ENCODE measurements at regions not wholly inside any gene's neighbourhood (a gene's known extent, or its start where the extent isn't known, plus 50 kb on each side); places are given as distances from the start of the nearest gene placed in this dataset.

DNA sequence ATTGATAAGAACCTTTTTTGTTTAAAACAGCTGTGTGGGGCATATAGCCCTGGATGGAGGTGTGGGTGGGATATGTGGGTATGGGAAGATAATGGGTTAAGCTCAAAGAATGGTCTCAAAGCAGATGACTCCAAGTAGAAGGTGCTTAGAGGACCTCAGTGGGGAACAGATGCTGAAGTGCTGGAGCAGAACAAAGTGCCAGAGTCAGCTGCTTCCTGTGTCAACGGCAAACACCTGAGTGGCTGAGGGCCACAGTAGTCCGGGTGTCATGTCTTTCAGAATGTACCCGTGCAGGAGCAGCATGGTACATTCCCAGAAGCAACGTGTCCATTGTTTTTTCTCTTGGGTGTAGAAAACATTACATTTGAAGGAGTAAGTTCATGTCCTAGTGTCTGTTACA is 210.6 kb downstream of the CCNG2 start:
- H3K27me3 ChIP-seq = no peaks in the 10 kb centered on the region
- H3K36me3 ChIP-seq = no peaks in the 10 kb centered on the region
- H3K9me3 ChIP-seq = no peaks in the 10 kb centered on the region
- H3K4me1 ChIP-seq = no peaks in the 10 kb centered on the region
- 68% methylated on average over 4 of the region's 4 CpGs for WGBS
- no peak for DNase-seq (ENCODE audit: low spot score in 2 of 2)
- no peak overlapping the region for H3K27ac ChIP-seq
- H3K4me3 ChIP-seq = no peak overlapping the region
- TF ChIP-seq POLR2AphosphoS5 (IDR thresholded peaks at IDR 0.05) (no peak), EP300 (IDR thresholded peaks at IDR 0.05) (no peak), POLR2A (IDR thresholded peaks at IDR 0.05) (no peak)
- TF ChIP-seq, protein P1, sequence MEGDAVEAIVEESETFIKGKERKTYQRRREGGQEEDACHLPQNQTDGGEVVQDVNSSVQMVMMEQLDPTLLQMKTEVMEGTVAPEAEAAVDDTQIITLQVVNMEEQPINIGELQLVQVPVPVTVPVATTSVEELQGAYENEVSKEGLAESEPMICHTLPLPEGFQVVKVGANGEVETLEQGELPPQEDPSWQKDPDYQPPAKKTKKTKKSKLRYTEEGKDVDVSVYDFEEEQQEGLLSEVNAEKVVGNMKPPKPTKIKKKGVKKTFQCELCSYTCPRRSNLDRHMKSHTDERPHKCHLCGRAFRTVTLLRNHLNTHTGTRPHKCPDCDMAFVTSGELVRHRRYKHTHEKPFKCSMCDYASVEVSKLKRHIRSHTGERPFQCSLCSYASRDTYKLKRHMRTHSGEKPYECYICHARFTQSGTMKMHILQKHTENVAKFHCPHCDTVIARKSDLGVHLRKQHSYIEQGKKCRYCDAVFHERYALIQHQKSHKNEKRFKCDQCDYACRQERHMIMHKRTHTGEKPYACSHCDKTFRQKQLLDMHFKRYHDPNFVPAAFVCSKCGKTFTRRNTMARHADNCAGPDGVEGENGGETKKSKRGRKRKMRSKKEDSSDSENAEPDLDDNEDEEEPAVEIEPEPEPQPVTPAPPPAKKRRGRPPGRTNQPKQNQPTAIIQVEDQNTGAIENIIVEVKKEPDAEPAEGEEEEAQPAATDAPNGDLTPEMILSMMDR (IDR thresholded peaks at IDR 0.05) = no peak

DNA sequence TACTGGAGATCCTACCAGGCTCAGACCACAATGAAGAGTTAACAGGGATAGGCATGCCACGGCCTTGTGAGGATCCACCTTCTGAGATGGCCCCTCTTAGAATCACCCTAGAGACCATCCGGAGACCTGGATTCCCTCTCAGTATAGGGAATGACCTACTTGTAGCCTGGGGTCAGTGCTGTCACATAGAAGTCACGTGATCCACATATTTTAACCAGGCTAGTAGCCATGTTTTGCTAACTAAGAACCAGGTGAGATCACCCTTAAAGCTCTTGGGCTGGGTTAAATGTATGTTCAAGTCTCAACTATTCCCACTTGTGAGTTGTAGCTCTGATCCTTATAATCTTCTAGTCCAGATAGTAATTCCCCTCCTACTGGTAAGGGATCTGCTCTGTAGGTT is 215.4 kb downstream of the CCNG2 start:
- no peak for DNase-seq (ENCODE audit: low spot score in 2 of 2)
- 80% methylated on average over 3 of the region's 3 CpGs for WGBS
- TF ChIP-seq POLR2A (IDR thresholded peaks at IDR 0.05) = no peak
- Histone ChIP-seq H3K36me3 (no peaks in the 10 kb centered on the region), H3K4me1 (no peaks in the 10 kb centered on the region), H3K27me3 (no peaks in the 10 kb centered on the region), H3K27ac (no peak overlapping the region), H3K9me3 (no peaks in the 10 kb centered on the region), H3K4me3 (no peak overlapping the region)

DNA sequence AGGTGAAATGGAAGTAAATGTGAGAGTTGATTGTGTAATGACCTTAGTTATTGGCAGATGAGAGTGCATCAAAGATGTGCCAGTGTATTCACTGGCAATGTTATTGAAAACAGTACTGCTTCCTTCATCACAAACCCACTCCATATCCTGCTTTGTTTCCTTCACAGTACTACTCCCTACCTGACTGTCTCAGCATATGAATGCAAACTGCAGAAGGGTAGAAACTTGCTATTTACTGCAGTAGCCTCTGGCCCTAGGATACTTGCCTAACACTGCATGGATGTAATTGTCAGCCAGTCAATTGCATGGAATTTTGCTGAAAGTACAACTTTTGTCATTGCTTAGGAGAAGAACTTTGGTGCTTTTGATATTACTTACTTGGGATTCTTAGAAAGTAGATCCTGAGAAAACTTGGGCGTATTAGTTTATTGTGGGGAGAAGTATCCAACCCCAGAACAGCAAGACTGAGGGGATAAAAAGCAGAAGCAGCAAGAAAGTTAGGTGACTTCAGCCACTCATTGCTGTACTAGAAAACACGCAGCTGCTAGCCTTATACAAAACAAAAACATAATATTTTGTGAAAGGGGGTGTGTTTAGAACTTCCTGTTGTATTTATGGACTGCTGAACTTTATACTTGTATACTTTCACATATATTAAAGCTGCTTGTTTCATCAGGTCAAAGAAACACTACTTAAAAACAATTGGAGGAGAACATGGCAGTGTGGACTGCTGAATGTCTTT is 219.0 kb downstream of the CCNG2 start:
- TF ChIP-seq POLR2AphosphoS5 (IDR thresholded peaks at IDR 0.05) (no peak), POLR2A (IDR thresholded peaks at IDR 0.05) (no peak), EP300 (IDR thresholded peaks at IDR 0.05) (no peak)
- TF ChIP-seq, protein P1 (IDR thresholded peaks at IDR 0.05) = no peak
- 73% methylated on average over 2 of the region's 2 CpGs for WGBS

DNA sequence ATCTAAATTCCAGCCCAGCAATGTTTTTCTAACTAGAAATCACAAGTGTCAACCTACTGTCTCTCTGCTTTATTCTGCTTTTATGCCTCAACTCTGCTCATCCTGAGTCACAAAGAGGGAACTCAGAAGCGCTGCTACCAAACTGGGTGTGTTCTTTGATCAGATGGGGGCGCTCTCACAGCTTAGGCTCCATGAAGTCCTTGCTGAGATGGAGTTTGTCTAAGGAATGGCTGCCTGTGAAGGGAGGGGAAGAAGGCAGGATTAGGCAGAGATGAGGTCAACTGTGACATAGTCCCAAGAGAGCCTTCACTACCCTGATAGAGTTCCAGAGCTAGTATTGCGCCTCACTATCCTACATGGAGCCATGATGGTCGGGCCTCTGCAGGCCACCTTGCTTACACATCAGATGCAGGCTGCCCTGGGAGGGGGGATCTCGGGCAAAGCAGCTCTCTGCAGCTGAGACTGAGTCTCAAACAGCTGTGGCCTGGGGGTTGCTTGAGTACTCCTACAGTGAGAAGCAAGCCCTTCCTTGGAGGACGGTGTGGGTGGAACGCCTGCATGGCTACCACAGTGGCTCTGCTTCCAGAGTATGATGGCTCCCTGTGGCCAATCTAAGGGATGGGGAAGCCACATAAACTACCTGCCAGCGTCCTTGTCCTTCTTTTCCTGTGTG is 219.9 kb downstream of the CCNG2 start:
- H3K36me3 ChIP-seq = no peaks in the 10 kb centered on the region
- H3K4me1 ChIP-seq = no peaks in the 10 kb centered on the region
- WGBS = 77% methylated on average over 8 of the region's 8 CpGs
- H3K9me3 ChIP-seq = no peaks in the 10 kb centered on the region
- TF ChIP-seq EP300 (IDR thresholded peaks at IDR 0.05) (no peak), POLR2A (IDR thresholded peaks at IDR 0.05) (no peak), POLR2AphosphoS5 (IDR thresholded peaks at IDR 0.05) (no peak)
- TF ChIP-seq, protein P1 (IDR thresholded peaks at IDR 0.05) = no peak
- no peak overlapping the region for H3K4me3 ChIP-seq
- no peak overlapping the region for H3K27ac ChIP-seq
- peak in 1 of 2 donors; percentile 72 for DNase-seq (ENCODE audit: low spot score in 2 of 2)
- no peaks in the 10 kb centered on the region for H3K27me3 ChIP-seq

More for the DNA sequence above, 219.0 kb downstream of the CCNG2 start:
- H3K36me3 ChIP-seq = no peaks in the 10 kb centered on the region
- H3K4me3 ChIP-seq = no peak overlapping the region
- no peaks in the 10 kb centered on the region for H3K9me3 ChIP-seq
- no peak overlapping the region for H3K27ac ChIP-seq
- H3K27me3 ChIP-seq = no peaks in the 10 kb centered on the region
- no peak for DNase-seq (ENCODE audit: low spot score in 2 of 2)
- no peaks in the 10 kb centered on the region for H3K4me1 ChIP-seq

DNA sequence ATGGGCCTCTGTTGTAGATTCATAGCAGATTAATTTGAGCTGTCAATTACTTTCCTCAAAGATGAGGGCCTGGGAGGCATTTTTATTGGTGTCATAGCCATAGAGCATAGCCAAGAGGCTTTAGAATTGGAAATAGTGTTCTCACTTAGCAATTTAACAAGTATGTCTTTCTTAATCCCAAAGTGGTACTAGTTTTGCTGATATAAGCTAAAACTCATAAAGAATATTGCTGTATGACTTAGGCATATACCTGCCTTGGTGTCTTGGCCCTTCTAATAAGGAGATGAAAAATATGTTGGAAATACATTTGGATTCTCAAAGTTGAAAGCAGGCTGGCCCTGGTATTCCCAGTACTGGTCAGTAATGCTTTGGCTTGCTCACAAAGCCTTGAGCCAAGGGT is 221.5 kb upstream of the CXCL13 start:
- H3K27me3 ChIP-seq = no peaks in the 10 kb centered on the region
- no peaks in the 10 kb centered on the region for H3K4me1 ChIP-seq
- no peaks in the 10 kb centered on the region for H3K9me3 ChIP-seq
- TF ChIP-seq EP300 (IDR thresholded peaks at IDR 0.05) (no peak), POLR2A (IDR thresholded peaks at IDR 0.05) (no peak), POLR2AphosphoS5 (IDR thresholded peaks at IDR 0.05) (no peak)
- TF ChIP-seq, protein P1 (IDR thresholded peaks at IDR 0.05) = no peak
- H3K27ac ChIP-seq = no peak overlapping the region
- no peak overlapping the region for H3K4me3 ChIP-seq
- H3K36me3 ChIP-seq = no peaks in the 10 kb centered on the region
- no peak for DNase-seq (ENCODE audit: low spot score in 2 of 2)
